SW480 (cell line): ENCODE measurements at regions not wholly inside any gene's neighbourhood (a gene's known extent, or its start where the extent isn't known, plus 50 kb on each side); places are given as distances from the start of the nearest gene placed in this dataset.

Experiments used
- DNase-seq: peaks from one replicate; pipeline ENCODE4 v3.0.0-alpha.2; 2016; ENCODE audit warnings: low spot score

- no peak for DNase-seq
Measured at GRCh38 chr6:14640631-14641030, 523.1 kb downstream of the CD83 start.

DNA sequence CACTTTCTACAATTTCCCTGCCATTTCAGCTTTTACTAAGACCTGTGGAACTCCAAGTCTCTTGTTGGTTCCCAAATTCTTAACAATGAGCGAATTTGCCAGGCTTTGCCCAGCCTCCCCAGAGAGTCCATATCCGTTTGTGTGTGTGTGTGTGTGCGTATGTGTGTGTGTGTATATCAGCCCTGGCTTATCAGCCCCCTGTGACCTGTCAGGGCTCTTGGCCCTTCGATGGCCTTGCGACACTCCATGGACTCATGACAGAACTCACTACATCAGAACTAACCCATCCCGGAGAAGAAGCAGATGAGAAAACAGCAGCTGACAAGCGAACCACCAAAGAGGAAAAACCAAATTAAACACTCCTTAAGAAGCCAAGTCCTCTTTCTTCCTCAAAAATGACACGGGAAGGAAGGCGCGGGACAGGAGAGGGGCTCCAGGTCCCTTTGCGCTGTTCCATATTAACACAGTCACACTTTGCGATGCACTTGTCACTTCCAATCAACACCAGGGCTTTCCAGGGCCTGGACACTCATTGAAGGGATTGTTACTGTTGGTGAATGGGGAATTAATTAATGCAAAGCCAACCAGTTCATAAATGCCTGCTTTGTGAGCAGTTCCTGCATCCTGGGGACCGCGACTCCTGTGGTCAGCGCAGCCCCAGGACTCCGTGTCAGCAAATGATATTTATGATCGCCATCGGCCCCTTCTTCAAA is 524.0 kb downstream of the CD83 start:
- DNase-seq, result no peak

DNA sequence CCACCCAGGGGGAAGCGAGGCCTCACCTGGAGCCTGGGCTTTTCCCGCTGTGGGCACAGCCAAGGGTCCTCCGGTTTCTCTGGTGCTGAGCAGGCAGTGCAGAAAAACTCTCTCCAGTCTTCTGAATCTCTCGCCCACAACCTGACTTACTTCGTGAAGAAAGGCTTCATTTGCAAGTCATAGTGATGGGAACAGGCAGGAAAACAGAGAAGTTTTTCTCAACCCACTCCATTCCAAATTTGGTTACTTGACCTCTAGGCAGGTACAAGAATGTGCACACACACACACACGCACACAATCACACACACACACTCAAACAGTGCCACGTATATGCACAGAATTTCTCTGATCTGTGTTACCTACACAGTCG is 524.5 kb downstream of the CD83 start:
- DNase-seq, result no peak

DNA sequence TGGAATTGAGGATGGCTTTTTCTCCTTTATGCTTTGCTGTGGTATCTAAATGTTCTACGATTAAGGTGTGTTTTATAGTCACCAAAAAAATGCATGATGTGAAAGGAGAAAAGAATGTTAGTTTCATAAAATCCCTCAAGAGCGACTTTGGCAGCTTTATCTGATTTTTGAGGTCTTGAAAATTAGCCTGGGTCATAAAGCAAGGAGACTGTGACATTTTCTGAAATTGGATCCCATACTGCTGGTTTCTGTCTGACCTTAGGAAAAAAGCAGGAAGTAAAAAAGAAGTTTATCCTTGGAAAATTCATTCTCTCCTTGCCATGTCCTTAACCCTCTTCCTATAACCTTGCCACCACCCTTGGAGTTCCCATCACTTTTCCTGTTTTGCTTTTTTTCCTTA is 525.3 kb downstream of the CD83 start:
- DNase-seq, result no peak

DNA sequence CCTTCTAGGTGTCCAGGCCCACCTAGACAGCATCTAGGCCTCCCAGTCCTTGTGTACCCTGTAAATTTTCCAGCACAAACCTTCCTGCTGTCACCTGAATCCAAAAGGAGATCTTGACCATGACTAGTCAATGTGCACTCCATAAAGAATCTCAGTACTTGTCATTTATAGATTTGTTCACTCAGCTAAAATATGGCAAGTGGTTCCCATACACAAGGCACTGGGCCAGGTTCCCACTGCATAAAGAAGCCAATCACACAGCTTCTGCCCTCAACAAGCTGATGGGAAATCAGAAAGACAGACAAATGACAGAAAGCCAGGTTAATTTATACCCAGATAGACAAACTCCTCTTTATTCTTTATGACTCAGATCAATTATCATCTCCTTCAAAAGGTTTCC is 526.8 kb downstream of the CD83 start:
- DNase-seq, result peak; percentile 25

DNA sequence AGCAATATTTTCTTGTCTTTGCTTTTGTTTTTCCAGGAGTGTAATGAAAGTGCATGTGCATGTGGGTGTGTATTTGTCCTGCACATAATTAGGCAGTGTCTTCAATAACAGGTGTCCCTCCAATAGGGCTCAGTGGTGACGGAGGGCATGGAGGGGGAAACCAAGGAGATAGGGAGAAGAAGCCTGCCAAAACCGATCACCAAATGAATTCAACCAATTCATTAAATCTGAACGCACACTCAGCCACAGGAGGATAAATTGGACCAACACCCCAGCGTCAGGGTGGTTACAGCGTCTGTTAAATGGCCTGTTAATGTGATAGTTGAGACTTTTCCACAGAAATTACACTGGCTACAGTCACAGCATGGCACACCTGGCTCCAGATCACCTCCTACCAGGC is 527.6 kb downstream of the CD83 start:
- no peak for DNase-seq

- DNase-seq, result peak; percentile 59
Measured at GRCh38 chr6:14645841-14646240, 528.3 kb downstream of the CD83 start.

GRCh38 chr6:14646371-14646770 is 528.8 kb downstream of the CD83 start:
- DNase-seq, result no peak

- DNase-seq, result no peak
Measured at GRCh38 chr6:14647357-14647756, 529.8 kb downstream of the CD83 start.

DNA sequence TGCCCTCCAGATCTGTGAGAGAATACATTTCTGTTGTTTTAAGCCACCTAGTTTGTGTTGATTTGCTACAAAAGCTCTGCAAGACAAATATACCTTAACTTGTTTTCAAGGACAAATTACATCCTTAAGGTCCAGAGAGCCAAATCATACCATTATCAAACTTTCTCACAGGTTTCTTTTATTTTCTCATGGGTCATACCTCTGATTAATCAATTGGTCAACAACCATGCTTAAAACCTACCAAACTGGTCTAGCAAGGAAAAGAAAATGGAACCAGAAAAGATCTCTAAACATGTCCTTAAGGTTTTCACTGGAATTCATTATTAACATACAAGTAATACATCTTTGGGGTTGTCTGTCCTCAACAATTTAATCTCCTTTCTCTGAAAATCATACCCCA is 535.0 kb downstream of the CD83 start:
- DNase-seq, result no peak

DNA sequence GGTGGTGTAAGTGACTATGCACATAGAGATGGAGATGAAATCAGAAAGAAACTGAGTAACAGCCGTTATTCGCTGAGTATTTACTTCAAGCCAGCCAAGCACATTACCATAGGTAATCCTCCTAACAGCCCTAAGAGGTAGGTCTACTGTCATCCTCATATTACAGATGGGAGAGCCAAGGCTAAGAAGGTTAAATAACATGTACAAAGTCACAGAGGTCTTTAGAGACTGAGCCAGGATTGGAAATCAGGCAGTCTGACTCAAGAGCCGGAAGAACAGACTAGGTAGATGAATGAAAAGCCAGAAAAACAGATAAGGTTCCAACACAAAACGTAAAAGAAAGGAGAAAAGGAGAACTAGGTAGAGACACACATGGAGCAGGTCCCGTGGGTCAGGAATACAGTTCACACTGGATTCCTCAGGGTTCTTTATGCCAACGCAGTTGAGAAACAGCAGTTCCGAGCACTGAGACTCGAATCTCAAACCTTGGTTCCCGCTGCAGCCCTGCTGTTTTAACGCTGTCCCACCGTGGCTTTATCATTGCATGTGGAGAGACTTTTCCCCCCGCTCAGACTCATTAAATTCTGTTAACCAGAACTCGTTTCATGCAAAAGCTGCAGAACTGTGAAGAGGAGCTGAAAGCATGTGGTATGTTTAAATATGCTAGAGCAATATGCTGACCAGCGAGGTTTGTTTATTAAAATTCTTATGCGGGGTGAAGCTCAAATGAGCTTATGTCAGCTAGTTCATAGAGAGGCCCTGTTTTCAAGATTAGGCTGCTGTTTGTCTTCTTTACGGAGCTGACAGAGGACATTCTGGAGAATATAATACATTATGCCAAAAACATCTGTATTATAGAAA is 537.9 kb downstream of the CD83 start:
- DNase-seq, result no peak

GRCh38 chr6:14656078-14656521 is 538.5 kb downstream of the CD83 start:
- DNase-seq, result no peak

DNA sequence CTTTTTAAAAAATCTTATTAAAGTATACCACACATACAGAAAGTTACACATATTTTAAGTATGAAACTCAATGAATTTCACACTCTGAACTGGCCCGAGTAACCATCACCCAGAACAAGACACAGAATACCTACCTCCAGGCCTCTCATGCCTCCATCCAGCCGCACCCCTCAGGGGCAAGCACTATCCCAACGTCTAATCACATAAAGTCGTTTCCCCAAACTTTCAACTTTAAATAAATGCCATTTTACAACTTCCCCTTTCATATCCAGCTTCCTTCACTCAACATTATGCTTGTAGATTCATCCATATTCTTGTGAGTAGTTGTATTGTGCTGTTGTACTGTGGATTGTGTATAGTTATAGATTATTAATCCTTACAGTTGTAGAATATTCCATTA is 539.1 kb downstream of the CD83 start:
- no peak for DNase-seq

DNA sequence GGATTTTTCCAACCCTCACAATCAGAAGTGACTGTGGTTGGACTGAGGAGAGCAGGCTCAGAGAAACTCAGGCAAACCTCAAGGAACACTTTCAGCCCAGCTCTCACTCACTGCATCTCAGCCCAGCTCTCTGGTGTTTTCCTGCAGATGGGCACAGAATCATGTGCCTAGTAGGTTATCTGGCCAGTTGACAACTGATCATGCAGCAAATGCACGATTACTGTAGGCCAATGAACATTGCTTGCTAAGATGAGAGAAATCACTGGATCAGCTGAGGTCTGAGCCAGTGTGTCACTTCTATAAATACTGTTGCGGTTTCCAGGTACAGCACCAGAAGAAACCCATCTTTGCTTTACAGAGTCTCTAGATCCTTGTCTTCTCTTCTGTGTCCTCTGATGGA is 540.5 kb downstream of the CD83 start:
- no peak for DNase-seq

DNA sequence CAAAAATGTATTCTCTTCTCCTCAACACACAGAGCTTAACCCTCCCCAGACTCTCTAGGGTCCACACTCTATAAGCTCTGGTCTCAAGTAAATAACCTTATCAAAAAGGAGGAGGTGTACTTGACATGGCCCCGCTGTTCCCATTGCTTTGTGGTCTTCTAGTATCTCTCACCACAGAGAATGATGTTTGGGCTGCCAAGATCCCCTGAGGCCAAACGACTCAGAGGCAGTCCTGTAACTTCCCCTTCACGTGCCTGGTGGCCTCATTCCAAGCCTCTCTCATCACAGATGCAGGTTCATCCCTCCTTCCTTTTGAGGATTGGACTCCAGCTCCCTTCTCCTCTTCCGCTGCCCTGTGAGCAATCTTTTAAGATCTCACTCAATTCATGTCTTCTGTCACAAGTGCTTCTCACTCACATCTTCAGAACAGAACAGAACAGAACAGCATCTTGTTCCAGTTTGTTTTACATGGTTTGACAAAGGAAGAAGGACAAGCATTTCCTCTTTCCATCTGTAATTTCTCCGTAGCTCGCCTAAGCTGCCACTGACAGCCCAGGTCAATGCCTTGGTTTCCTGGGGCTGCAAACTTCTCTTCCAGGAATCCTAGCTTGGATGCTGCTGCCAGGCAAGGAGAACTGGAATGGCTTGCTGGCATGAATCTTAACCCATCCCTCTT is 541.5 kb downstream of the CD83 start:
- no peak for DNase-seq

GRCh38 chr6:14659841-14660240 is 542.3 kb downstream of the CD83 start:
- no peak for DNase-seq

DNA sequence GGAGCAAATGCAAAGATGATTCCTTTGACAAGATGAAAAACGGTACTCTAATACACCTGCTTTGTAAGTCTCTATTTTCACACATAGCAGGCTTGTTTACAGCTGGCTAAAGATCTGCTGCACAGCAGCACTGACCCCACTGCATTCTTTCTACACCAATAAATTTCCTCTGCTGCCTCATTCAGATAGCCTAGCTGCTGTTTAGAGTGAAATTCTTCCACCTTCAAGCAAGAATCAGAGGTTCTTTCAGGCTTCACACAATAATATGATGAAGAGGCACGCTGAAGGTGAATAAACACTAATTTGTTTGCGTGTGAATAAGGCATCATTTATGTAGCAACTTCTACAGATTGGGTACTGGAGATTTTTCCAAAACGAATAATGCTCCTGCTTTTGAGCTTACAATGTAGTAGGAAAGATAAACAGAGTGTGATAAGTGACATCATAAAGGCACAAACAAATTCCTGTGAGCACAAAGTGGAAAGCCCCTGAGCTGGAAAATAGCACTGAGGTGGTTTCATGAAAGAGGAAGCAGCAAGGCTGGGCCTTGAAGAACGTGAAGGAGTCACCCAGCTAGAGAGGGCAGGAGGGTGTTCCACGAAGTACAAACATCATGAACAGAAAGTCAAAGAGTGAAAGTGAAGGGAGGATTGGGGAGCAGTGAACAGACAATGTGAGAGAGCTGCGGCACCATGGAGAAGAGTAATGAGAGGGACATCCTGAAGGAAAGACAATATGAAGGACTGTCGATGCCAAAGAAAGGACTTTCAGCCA is 543.4 kb downstream of the CD83 start:
- no peak for DNase-seq

GRCh38 chr6:14661691-14662090 is 544.1 kb downstream of the CD83 start:
- DNase-seq, result no peak

DNA sequence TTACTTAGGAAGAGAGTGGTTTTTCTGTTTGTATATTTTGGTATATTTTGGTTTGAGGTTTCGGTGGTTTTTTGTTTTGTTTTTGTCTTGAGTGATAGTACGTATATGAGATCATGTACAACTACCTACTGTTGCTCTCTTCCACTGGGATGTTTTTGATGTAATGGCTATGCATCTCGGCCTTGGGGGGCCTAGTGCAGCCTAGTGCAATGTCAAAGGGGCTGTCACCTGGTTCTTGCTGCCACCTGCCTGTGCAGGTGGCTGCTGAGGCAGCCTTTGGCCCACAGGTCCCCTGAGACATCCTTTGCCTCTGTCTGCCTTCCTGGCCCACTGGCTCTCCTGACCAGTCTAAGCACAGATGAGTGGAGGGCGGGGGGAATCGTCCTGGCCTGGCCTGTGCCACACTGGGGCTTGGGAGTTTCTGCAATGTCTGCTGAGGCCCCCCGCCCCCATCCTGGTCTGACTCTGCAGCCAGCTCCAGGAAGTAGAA is 546.6 kb downstream of the CD83 start:
- no peak for DNase-seq

- no peak for DNase-seq
Measured at GRCh38 chr6:14664621-14665315, 547.2 kb downstream of the CD83 start.
